ENCODE measurements at regions not wholly inside any gene's neighbourhood (a gene's known extent, or its start where the extent isn't known, plus 50 kb on each side); places are given as distances from the start of the nearest gene placed in this dataset.

DNA sequence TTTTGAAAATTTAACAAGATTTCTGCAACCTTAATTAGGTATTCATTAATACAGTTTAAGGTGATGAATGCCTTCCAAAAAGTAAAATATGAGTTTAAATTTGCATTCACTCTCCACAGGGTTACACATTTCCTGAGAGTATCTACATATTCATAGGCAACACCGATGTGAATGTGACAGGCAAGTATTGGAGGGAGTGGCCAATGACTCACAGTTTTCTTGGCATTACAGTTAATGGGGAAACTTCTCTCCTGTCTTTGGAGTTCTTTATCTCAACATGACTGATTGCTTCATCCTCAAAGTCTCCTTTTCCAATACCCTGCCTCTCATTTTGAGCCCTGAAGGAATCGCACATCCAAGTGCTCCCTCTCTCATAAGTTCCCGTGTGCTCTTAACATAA lies 181.9 kb upstream of the CHL1 start:
- Histone ChIP-seq H3K56ac (ENCODE audit: extremely low read depth, insufficient read depth, low read length) (no peak overlapping the region), H3K14ac (replicated peaks; ENCODE audit: low read depth, low read length) (no peak overlapping the region), H3K79me1 (ENCODE audit: low read depth in 1 of 2, low read length in 2 of 2) (no peaks in the 10 kb centered on the region), H2BK15ac (ENCODE audit: low read depth, low read length) (no peak overlapping the region), H3K18ac (ENCODE audit: low read depth, low read length) (no peak overlapping the region), H4K91ac (ENCODE audit: insufficient read depth, low read depth, low read length) (no peak overlapping the region), H3K36me3 (ENCODE audit: control insufficient read depth, insufficient read depth, low read length) (no peaks in the 10 kb centered on the region), H3K4ac (ENCODE audit: low read depth, low read length) (no peak overlapping the region), H2BK20ac (ENCODE audit: low read depth, low read length) (no peak overlapping the region), H4K8ac (ENCODE audit: low read depth in 2 of 2, low read length in 2 of 2) (no peak overlapping the region), H2AFZ (replicated peaks; ENCODE audit: low read length, poor library complexity) (no peak overlapping the region), H3K4me3 (ENCODE audit: insufficient read depth, low read depth, low read length) (no peak overlapping the region), H3K27me3 (ENCODE audit: control insufficient read depth, insufficient read depth, low read length) (no peaks in the 10 kb centered on the region), H3K27ac (ENCODE audit: insufficient read depth, low read length) (no peak overlapping the region), H3K9me3 (ENCODE audit: control insufficient read depth, insufficient read depth, low read length) (no peaks in the 10 kb centered on the region), H3K9ac (ENCODE audit: low read depth, low read length) (no peak overlapping the region), H2BK5ac (ENCODE audit: low read depth, low read length, poor library complexity, severe bottlenecking) (no peak overlapping the region), H4K20me1 (ENCODE audit: insufficient read depth, low read length) (peaks cover 2% of the 10 kb centered on the region; the same call in 1 of the 2 replicates), H3K4me1 (ENCODE audit: control insufficient read depth, insufficient read depth, low read length) (no peaks in the 10 kb centered on the region), H2AK5ac (ENCODE audit: low read depth, low read length) (no peak overlapping the region), H3K4me2 (ENCODE audit: low read depth, low read length) (no peak overlapping the region), H3K23ac (ENCODE audit: low read depth, low read length) (no peak overlapping the region), H3K9me1 (ENCODE audit: insufficient read depth, low read length) (no peaks in the 10 kb centered on the region), H2AK9ac (replicated peaks; ENCODE audit: low read depth, low read length, poor library complexity) (no peak overlapping the region), H2BK120ac (ENCODE audit: low read depth, low read length) (no peak overlapping the region), H4K5ac (ENCODE audit: low read depth, low read length) (no peak overlapping the region)
- no TSS peak for BruUV-seq (replicated peaks)
- intact Hi-C loops (cut with micrococcal nuclease) (no loop called here), in situ Hi-C loops (cut with MboI; ENCODE audit: low sequenced_read_pairs) (no loop called here), dilution Hi-C loops (cut with HindIII; ENCODE audit: low sequenced_read_pairs, unreplicated experiment) (no loop called here)
- CTCF ChIA-PET, result no interaction called here
- TF ChIP-seq POLR2A (IDR thresholded peaks at IDR 0.05; ENCODE audit: low read depth, low read length) (no peak), BHLHE40 (IDR thresholded peaks at IDR 0.05; ENCODE audit: low read depth, low read length) (no peak), RCOR1 (IDR thresholded peaks at IDR 0.05; ENCODE audit: insufficient replicate concordance, low read length) (no peak), FOS (IDR thresholded peaks at IDR 0.05; ENCODE audit: low read depth, low read length) (no peak), CHD1 (IDR thresholded peaks at IDR 0.05; ENCODE audit: low read depth, low read length) (no peak), RAD21 (IDR thresholded peaks at IDR 0.05; ENCODE audit: low read length) (no peak), CTCF (conservative IDR thresholded peaks at IDR 0.05; ENCODE audit: low read depth, low read length) (no peak), CEBPB (IDR thresholded peaks at IDR 0.05; ENCODE audit: low read depth, low read length) (no peak), MAFK (IDR thresholded peaks at IDR 0.05; ENCODE audit: low read depth, low read length) (no peak), ELK1 (IDR thresholded peaks at IDR 0.05; ENCODE audit: borderline replicate concordance, low read depth, low read length) (no peak), RFX5 (IDR thresholded peaks at IDR 0.05; ENCODE audit: low read depth, low read length) (no peak), SMC3 (IDR thresholded peaks at IDR 0.05; ENCODE audit: low read depth, low read length) (no peak), NFE2L2 (IDR thresholded peaks at IDR 0.05; ENCODE audit: low read depth, low read length) (no peak)
- TF ChIP-seq, protein P1, sequence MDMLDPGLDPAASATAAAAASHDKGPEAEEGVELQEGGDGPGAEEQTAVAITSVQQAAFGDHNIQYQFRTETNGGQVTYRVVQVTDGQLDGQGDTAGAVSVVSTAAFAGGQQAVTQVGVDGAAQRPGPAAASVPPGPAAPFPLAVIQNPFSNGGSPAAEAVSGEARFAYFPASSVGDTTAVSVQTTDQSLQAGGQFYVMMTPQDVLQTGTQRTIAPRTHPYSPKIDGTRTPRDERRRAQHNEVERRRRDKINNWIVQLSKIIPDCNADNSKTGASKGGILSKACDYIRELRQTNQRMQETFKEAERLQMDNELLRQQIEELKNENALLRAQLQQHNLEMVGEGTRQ (IDR thresholded peaks at IDR 0.05; ENCODE audit: low read depth, low read length), result no peak
- no peak for DNase-seq
- POLR2A ChIA-PET (ENCODE audit: unreplicated experiment), result no interaction called here
- ATAC-seq (ENCODE audit: low read depth), result no peak
- WGBS, 2 experiments (ENCODE audit: extremely low coverage in 2 of 2, insufficient read length in 1 of 2), result no CpG with 5 or more reads among the region's 3 CpGs
